ENCODE measurements at regions not wholly inside any gene's neighbourhood (a gene's known extent, or its start where the extent isn't known, plus 50 kb on each side); places are given as distances from the start of the nearest gene placed in this dataset.
"Not testable (repeated sequence)": the region's sequence is repeated elsewhere in the genome, so short reads cannot be mapped to it uniquely, and the experiment has no call there.

DNA sequence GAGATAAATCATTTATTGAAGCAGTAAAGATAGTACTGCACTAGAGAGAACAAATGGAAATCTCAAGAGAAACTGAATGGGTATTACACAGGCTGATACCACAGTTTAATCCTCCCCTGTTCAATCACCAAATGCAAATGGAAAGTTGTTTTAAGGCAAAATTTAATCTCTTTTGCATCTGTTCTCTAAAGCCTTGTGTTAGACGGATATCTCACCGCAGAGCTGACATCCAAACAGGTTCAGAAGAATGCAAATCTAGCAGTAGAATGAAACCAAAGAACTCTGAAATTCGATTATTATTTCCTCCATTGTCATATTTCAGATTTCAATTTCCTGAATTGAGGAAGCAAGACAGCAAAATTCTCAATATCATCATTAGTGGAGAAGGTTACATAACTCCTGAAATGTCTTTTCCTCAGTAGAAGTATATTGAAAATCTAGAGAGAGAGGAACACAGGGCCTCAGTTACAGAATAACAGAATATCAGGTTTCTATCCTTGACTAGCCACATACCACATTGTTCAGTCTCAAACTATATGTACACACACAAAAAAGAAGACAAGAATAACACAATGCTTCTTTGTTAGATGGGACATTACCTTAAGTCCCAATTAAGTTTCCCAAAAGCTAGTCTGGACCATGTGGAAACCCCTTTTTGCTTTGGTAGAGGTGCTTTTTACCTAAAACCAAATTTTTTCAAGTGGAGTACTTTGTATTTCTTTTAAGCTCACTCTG, 94.1 kb upstream of the BANK1 start:
- FAIRE-seq (no peak), DNase-seq (ENCODE audit: low read depth) (no peak)
- no peaks in the 10 kb centered on the region for H3K27me3 ChIP-seq (ENCODE audit: insufficient read depth, low read length)
- no peak overlapping the region for H3K9ac ChIP-seq (ENCODE audit: low read length)
- no peaks in the 10 kb centered on the region for H3K4me1 ChIP-seq (ENCODE audit: insufficient read depth, low read length)
- no peaks in the 10 kb centered on the region for H3K9me3 Mint-ChIP-seq (ENCODE audit: unreplicated experiment)
- no peak overlapping the region for H3K4me2 ChIP-seq (ENCODE audit: low read length)
- TF ChIP-seq, protein P1, sequence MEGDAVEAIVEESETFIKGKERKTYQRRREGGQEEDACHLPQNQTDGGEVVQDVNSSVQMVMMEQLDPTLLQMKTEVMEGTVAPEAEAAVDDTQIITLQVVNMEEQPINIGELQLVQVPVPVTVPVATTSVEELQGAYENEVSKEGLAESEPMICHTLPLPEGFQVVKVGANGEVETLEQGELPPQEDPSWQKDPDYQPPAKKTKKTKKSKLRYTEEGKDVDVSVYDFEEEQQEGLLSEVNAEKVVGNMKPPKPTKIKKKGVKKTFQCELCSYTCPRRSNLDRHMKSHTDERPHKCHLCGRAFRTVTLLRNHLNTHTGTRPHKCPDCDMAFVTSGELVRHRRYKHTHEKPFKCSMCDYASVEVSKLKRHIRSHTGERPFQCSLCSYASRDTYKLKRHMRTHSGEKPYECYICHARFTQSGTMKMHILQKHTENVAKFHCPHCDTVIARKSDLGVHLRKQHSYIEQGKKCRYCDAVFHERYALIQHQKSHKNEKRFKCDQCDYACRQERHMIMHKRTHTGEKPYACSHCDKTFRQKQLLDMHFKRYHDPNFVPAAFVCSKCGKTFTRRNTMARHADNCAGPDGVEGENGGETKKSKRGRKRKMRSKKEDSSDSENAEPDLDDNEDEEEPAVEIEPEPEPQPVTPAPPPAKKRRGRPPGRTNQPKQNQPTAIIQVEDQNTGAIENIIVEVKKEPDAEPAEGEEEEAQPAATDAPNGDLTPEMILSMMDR (IDR thresholded peaks at IDR 0.05; ENCODE audit: insufficient read depth, low read depth, low read length), result no peak
- TF ChIP-seq EZH2 (IDR thresholded peaks at IDR 0.05; ENCODE audit: insufficient read depth, low read length), result no peak
- no peaks in the 10 kb centered on the region for H3K36me3 ChIP-seq (ENCODE audit: insufficient read depth, low read length)
- no peaks in the 10 kb centered on the region for H4K20me1 ChIP-seq (ENCODE audit: insufficient read depth, low read length)
- no peak overlapping the region for H2AFZ ChIP-seq (ENCODE audit: low read depth, low read length)
- H3K4me3 ChIP-seq (ENCODE audit: insufficient read depth, low read depth, low read length), result no peak overlapping the region
- peak overlapping the region; percentile 22 for H3K27ac Mint-ChIP-seq (ENCODE audit: unreplicated experiment)
- H3K27me3 Mint-ChIP-seq (ENCODE audit: low read depth, unreplicated experiment), result no peaks in the 10 kb centered on the region
- no peaks in the 10 kb centered on the region for H3K79me2 ChIP-seq (ENCODE audit: insufficient read depth, low read length)
- H3K4me3 Mint-ChIP-seq (ENCODE audit: unreplicated experiment), result no peak overlapping the region
- no peaks in the 10 kb centered on the region for H3K36me3 Mint-ChIP-seq (ENCODE audit: low read depth, unreplicated experiment)
- peaks cover 9% of the 10 kb centered on the region for H3K4me1 Mint-ChIP-seq (ENCODE audit: low read depth, unreplicated experiment)
- no peak overlapping the region for H3K27ac ChIP-seq (ENCODE audit: low read depth, low read length)
- no peaks in the 10 kb centered on the region for H3K9me3 ChIP-seq (ENCODE audit: insufficient read depth, low read depth, low read length)

DNA sequence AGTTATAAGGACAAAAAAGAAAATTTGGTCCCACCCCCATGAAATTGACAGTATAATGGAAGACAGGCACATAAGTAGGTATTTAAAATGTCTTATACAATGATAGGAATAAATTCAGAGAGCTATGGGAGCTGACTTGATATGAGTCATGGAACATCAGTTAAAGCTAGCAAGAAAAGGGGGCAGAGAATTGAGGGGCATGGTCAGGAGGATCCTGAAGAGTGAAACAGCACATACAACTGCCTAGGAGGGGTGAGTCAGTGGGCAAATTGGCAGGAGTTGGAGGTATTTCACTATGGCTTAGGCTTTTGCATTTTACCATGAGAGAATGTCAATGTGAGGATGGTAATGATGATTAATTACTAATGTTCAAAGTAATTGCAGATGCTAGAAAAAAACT, 95.4 kb upstream of the BANK1 start:
- no peak overlapping the region for H3K27ac Mint-ChIP-seq (ENCODE audit: unreplicated experiment)
- no peak overlapping the region for H3K4me2 ChIP-seq (ENCODE audit: low read length)

DNA sequence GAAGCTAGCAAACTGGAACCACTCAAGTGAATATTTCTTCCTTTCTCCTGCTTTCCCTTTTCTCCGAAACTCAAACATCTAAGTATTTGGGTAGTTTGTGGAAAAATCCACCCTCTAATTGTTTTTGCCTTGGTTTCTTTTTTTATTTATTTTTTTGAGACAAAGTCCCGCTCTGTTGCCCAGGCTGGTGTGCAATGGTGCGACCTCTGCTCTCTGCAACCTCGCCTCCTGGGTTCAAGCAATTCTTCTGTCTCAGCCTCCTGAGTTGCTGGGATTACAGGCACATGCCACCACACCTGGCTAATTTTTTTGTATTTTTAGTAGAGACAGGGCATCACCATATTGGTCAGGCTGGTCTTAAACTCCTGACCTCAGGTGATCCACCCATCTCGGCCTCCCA, 96.1 kb upstream of the BANK1 start:
- not testable (repeated sequence) for H3K9ac ChIP-seq (ENCODE audit: low read length); H3K4me1 Mint-ChIP-seq (ENCODE audit: low read depth, unreplicated experiment); H3K27me3 Mint-ChIP-seq (ENCODE audit: low read depth, unreplicated experiment); H3K36me3 Mint-ChIP-seq (ENCODE audit: low read depth, unreplicated experiment); H3K27me3 ChIP-seq (ENCODE audit: insufficient read depth, low read length); H3K4me2 ChIP-seq (ENCODE audit: low read length); FAIRE-seq; H3K27ac Mint-ChIP-seq (ENCODE audit: unreplicated experiment); H3K27ac ChIP-seq (ENCODE audit: low read depth, low read length); H3K36me3 ChIP-seq (ENCODE audit: insufficient read depth, low read length); H3K79me2 ChIP-seq (ENCODE audit: insufficient read depth, low read length); DNase-seq (ENCODE audit: low read depth); H3K4me3 Mint-ChIP-seq (ENCODE audit: unreplicated experiment); H2AFZ ChIP-seq (ENCODE audit: low read depth, low read length); H3K9me3 ChIP-seq (ENCODE audit: insufficient read depth, low read depth, low read length); H4K20me1 ChIP-seq (ENCODE audit: insufficient read depth, low read length); H3K4me1 ChIP-seq (ENCODE audit: insufficient read depth, low read length); H3K4me3 ChIP-seq (ENCODE audit: insufficient read depth, low read depth, low read length); H3K9me3 Mint-ChIP-seq (ENCODE audit: unreplicated experiment)

More for the DNA sequence above, 95.4 kb upstream of the BANK1 start:
- no peak overlapping the region for H3K9ac ChIP-seq (ENCODE audit: low read length)
- no peak overlapping the region for H2AFZ ChIP-seq (ENCODE audit: low read depth, low read length)
- no peaks in the 10 kb centered on the region for H3K36me3 ChIP-seq (ENCODE audit: insufficient read depth, low read length)
- Mint-ChIP-seq H3K9me3 (ENCODE audit: unreplicated experiment) (no peaks in the 10 kb centered on the region), H3K4me1 (ENCODE audit: low read depth, unreplicated experiment) (peaks cover 9% of the 10 kb centered on the region), H3K4me3 (ENCODE audit: unreplicated experiment) (no peak overlapping the region), H3K27me3 (ENCODE audit: low read depth, unreplicated experiment) (no peaks in the 10 kb centered on the region), H3K36me3 (ENCODE audit: low read depth, unreplicated experiment) (no peaks in the 10 kb centered on the region)
- H3K79me2 ChIP-seq (ENCODE audit: insufficient read depth, low read length), result no peaks in the 10 kb centered on the region
- no peaks in the 10 kb centered on the region for H3K27me3 ChIP-seq (ENCODE audit: insufficient read depth, low read length)
- no peaks in the 10 kb centered on the region for H4K20me1 ChIP-seq (ENCODE audit: insufficient read depth, low read length)
- H3K9me3 ChIP-seq (ENCODE audit: insufficient read depth, low read depth, low read length), result no peaks in the 10 kb centered on the region
- H3K27ac ChIP-seq (ENCODE audit: low read depth, low read length), result no peak overlapping the region
- TF ChIP-seq EZH2 (IDR thresholded peaks at IDR 0.05; ENCODE audit: insufficient read depth, low read length), result no peak
- TF ChIP-seq, protein P1 (IDR thresholded peaks at IDR 0.05; ENCODE audit: insufficient read depth, low read depth, low read length), result no peak
- peak; percentile 44 for DNase-seq (ENCODE audit: low read depth)
- no peak overlapping the region for H3K4me3 ChIP-seq (ENCODE audit: insufficient read depth, low read depth, low read length)
- no peak for FAIRE-seq
- H3K4me1 ChIP-seq (ENCODE audit: insufficient read depth, low read length), result no peaks in the 10 kb centered on the region

Data from astrocyte (in vitro differentiated cells and primary cell).